HG03457 (cell line): ENCODE measurements at regions not wholly inside any gene's neighbourhood (a gene's known extent, or its start where the extent isn't known, plus 50 kb on each side); places are given as distances from the start of the nearest gene placed in this dataset.

Source experiments
- ATAC-seq: cut with Tn5 transposase; IDR thresholded peaks from one replicate; pipeline ENCODE4 v1.9.1; 2021; ENCODE audit warnings: moderate number of reproducible peaks; ENCODE audit not compliant: unreplicated experiment

GRCh38 chr20:17795003-17795402 lies 95.2 kb downstream of the BANF2 start:
- no peak for ATAC-seq

GRCh38 chr20:17794400-17794799 lies 94.6 kb downstream of the BANF2 start:
- ATAC-seq = no peak

GRCh38 chr20:17793986-17794385 lies 94.2 kb downstream of the BANF2 start:
- ATAC-seq = no peak

- no peak for ATAC-seq
These were observed 90.5 kb downstream of the BANF2 start for GRCh38 chr20:17790296-17790695.

GRCh38 chr20:17787816-17788215 lies 88.0 kb downstream of the BANF2 start:
- ATAC-seq = no peak

- no peak for ATAC-seq
These were observed 86.5 kb downstream of the BANF2 start for GRCh38 chr20:17786221-17786718.
